CD4-positive, CD25-positive, alpha-beta regulatory T cell (primary cell): ENCODE measurements at regions not wholly inside any gene's neighbourhood (a gene's known extent, or its start where the extent isn't known, plus 50 kb on each side); places are given as distances from the start of the nearest gene placed in this dataset.
"Not testable (repeated sequence)": the region's sequence is repeated elsewhere in the genome, so short reads cannot be mapped to it uniquely, and the experiment has no call there.

Experiments
- ATAC-seq, 2 donors: fragments of 150-1000 bp; cut with Tn5 transposase; one replicate each; pipeline ENCODE4 v1.10.0; 2021; ENCODE audit warnings: low read depth in 2 of 2, moderate number of reproducible peaks in 2 of 2, moderate library complexity in 1 of 2
- DNase-seq, 3 donors: peaks; one replicate each; pipeline versions ENCODE4 v3.0.0 to v3.0.0-alpha.2; 2012 to 2022; ENCODE audit warnings: mixed read lengths in 1 of 3
- H3K27ac ChIP-seq: one replicate; pipeline ENCODE4 v1.7.0; 2013; ENCODE audit warnings: mild to moderate bottlenecking, low read length; ENCODE audit not compliant: insufficient read depth, poor library complexity, severe bottlenecking
- H3K27me3 ChIP-seq: one replicate; pipeline ENCODE4 v1.7.0; 2013; ENCODE audit warnings: low read length; ENCODE audit not compliant: control insufficient read depth, insufficient read depth
- H3K36me3 ChIP-seq: one replicate; pipeline ENCODE4 v1.7.0; 2013; ENCODE audit warnings: mild to moderate bottlenecking, low read length, moderate library complexity; ENCODE audit not compliant: control insufficient read depth, insufficient read depth
- H3K4me1 ChIP-seq: 2 replicates; pipeline ENCODE4 v1.7.0; 2013; ENCODE audit warnings: mild to moderate bottlenecking, low read length; ENCODE audit not compliant: insufficient read depth, control insufficient read depth, poor library complexity, severe bottlenecking
- H3K4me3 ChIP-seq: one replicate; pipeline ENCODE4 v1.7.0; 2013; ENCODE audit warnings: low read depth, mild to moderate bottlenecking, low read length, moderate library complexity
- H3K9me3 ChIP-seq, 2 experiments: 1 replicate in 1 of 2; 2 replicates in 1 of 2; pipeline ENCODE4 v1.7.0; 2013; ENCODE audit warnings: low read length in 2 of 2, mild to moderate bottlenecking in 1 of 2, moderate library complexity in 1 of 2; ENCODE audit not compliant: control insufficient read depth in 2 of 2
- H3K27ac Mint-ChIP-seq, 3 donors: one replicate each; pipeline ENCODE4 v1.8.0; 2020 to 2022; ENCODE audit warnings: mild to moderate bottlenecking in 3 of 3, mixed read lengths in 3 of 3, moderate library complexity in 2 of 3
- H3K27me3 Mint-ChIP-seq: one replicate; pipeline ENCODE4 v1.8.0; 2022; ENCODE audit warnings: mild to moderate bottlenecking, mixed read lengths
- H3K36me3 Mint-ChIP-seq: one replicate; pipeline ENCODE4 v1.8.0; 2020; ENCODE audit warnings: mixed read lengths
- H3K4me1 Mint-ChIP-seq, 4 donors: one replicate each; pipeline ENCODE4 v1.8.0; 2020 to 2022; ENCODE audit warnings: mixed read lengths in 4 of 4, mild to moderate bottlenecking in 1 of 4
- H3K4me3 Mint-ChIP-seq, 4 donors: one replicate each; pipeline ENCODE4 v1.8.0; 2020 to 2022; ENCODE audit warnings: mild to moderate bottlenecking in 4 of 4, mixed read lengths in 4 of 4, moderate library complexity in 3 of 4
- H3K9me3 Mint-ChIP-seq, 7 donors: one replicate each; pipeline ENCODE4 v1.8.0; 2020 to 2022; ENCODE audit warnings: mixed read lengths in 7 of 7, mild to moderate bottlenecking in 3 of 7, moderate library complexity in 2 of 7

GRCh38 chr11:122559734-122560382 is 95.7 kb upstream of the UBASH3B start:
- Mint-ChIP-seq H3K4me3 (no peak overlapping the region), H3K4me1 (peaks cover 0 to 3% (median 0%) of the 10 kb centered on the region in 4 donors), H3K27ac (no peak overlapping the region), H3K27me3 (peaks cover 22% of the 10 kb centered on the region), H3K36me3 (no peaks in the 10 kb centered on the region), H3K9me3 (peaks cover 0 to 2% (median 0%) of the 10 kb centered on the region in 7 donors)
- Histone ChIP-seq H3K9me3 (no peaks in the 10 kb centered on the region), H3K36me3 (no peaks in the 10 kb centered on the region), H3K27me3 (peaks cover 2% of the 10 kb centered on the region), H3K4me1 (no peaks in the 10 kb centered on the region), H3K27ac (no peak overlapping the region), H3K4me3 (no peak overlapping the region)
- DNase-seq: no peak
- ATAC-seq: no peak

- H3K9me3 ChIP-seq, H3K9me3 Mint-ChIP-seq, H3K36me3 Mint-ChIP-seq, H3K4me3 ChIP-seq, H3K36me3 ChIP-seq, H3K4me1 ChIP-seq, H3K27ac Mint-ChIP-seq, H3K27me3 ChIP-seq, H3K4me1 Mint-ChIP-seq, DNase-seq, H3K4me3 Mint-ChIP-seq, H3K27ac ChIP-seq, ATAC-seq: not testable (repeated sequence)
- peaks cover 20% of the 10 kb centered on the region for H3K27me3 Mint-ChIP-seq
Measured at GRCh38 chr11:122559218-122559617, 96.3 kb upstream of the UBASH3B start.

GRCh38 chr11:122557163-122557562 is 98.4 kb upstream of the UBASH3B start:
- not testable (repeated sequence) for H3K9me3 Mint-ChIP-seq, H3K4me1 Mint-ChIP-seq, DNase-seq, H3K36me3 Mint-ChIP-seq, H3K27ac Mint-ChIP-seq, H3K27me3 ChIP-seq, ATAC-seq, H3K4me1 ChIP-seq, H3K36me3 ChIP-seq, H3K27ac ChIP-seq, H3K4me3 ChIP-seq, H3K9me3 ChIP-seq
- H3K27me3 Mint-ChIP-seq: peaks cover 20% of the 10 kb centered on the region
- H3K4me3 Mint-ChIP-seq: peak overlapping the region in 2 of 4 donors; percentile 20 to 22

- Histone ChIP-seq H3K27me3 (peaks cover 2% of the 10 kb centered on the region), H3K36me3 (no peaks in the 10 kb centered on the region), H3K4me1 (no peaks in the 10 kb centered on the region), H3K4me3 (no peak overlapping the region), H3K9me3 (no peaks in the 10 kb centered on the region), H3K27ac (no peak overlapping the region)
- ATAC-seq (no peak), DNase-seq (no peak)
- Mint-ChIP-seq H3K4me3 (peak overlapping the region in 1 of 4 donors; percentile 36), H3K4me1 (peaks cover 0 to 3% (median 0%) of the 10 kb centered on the region in 4 donors), H3K9me3 (peaks cover 0 to 2% (median 0%) of the 10 kb centered on the region in 7 donors), H3K36me3 (no peaks in the 10 kb centered on the region), H3K27ac (no peak overlapping the region), H3K27me3 (peaks cover 20% of the 10 kb centered on the region)
Measured at GRCh38 chr11:122556605-122557004, 98.9 kb upstream of the UBASH3B start.

GRCh38 chr11:122538060-122538459 is 117.5 kb upstream of the UBASH3B start:
- H3K36me3 ChIP-seq: no peaks in the 10 kb centered on the region
- ATAC-seq: no peak
- peaks cover 5% of the 10 kb centered on the region for H3K27me3 Mint-ChIP-seq
- H3K9me3 Mint-ChIP-seq: peaks cover 0 to 36% (median 17%) of the 10 kb centered on the region in 7 donors
- no peaks in the 10 kb centered on the region for H3K4me1 ChIP-seq
- no peak overlapping the region for H3K4me3 Mint-ChIP-seq
- peaks cover 13 to 18% of the 10 kb centered on the region in 2 experiments for H3K9me3 ChIP-seq
- no peaks in the 10 kb centered on the region for H3K27me3 ChIP-seq
- H3K27ac ChIP-seq: no peak overlapping the region
- no peak overlapping the region for H3K4me3 ChIP-seq
- no peaks in the 10 kb centered on the region for H3K4me1 Mint-ChIP-seq
- no peak overlapping the region for H3K27ac Mint-ChIP-seq
- DNase-seq: no peak
- H3K36me3 Mint-ChIP-seq: no peaks in the 10 kb centered on the region

- peaks cover 0 to 4% (median 0%) of the 10 kb centered on the region in 4 donors for H3K4me1 Mint-ChIP-seq
- H3K27ac Mint-ChIP-seq: no peak overlapping the region
- H3K27me3 Mint-ChIP-seq: peaks cover 33% of the 10 kb centered on the region
- no peak overlapping the region for H3K4me3 ChIP-seq
- no peak overlapping the region for H3K4me3 Mint-ChIP-seq
- H3K9me3 Mint-ChIP-seq: peaks cover 0 to 2% (median 0%) of the 10 kb centered on the region in 7 donors
- H3K27ac ChIP-seq: no peak overlapping the region
- H3K4me1 ChIP-seq: no peaks in the 10 kb centered on the region
- peaks cover 3% of the 10 kb centered on the region for H3K27me3 ChIP-seq
- no peak for ATAC-seq
- no peaks in the 10 kb centered on the region for H3K9me3 ChIP-seq
- DNase-seq: no peak
- no peaks in the 10 kb centered on the region for H3K36me3 Mint-ChIP-seq
- no peaks in the 10 kb centered on the region for H3K36me3 ChIP-seq
Measured at GRCh38 chr11:122524898-122525297, 130.6 kb upstream of the UBASH3B start.

GRCh38 chr11:122523846-122524805 is 131.4 kb upstream of the UBASH3B start:
- Histone ChIP-seq H3K4me1 (no peaks in the 10 kb centered on the region), H3K36me3 (no peaks in the 10 kb centered on the region), H3K9me3 (no peaks in the 10 kb centered on the region), H3K27me3 (peaks cover 3% of the 10 kb centered on the region), H3K4me3 (no peak overlapping the region), H3K27ac (no peak overlapping the region)
- peaks cover 0 to 4% (median 0%) of the 10 kb centered on the region in 4 donors for H3K4me1 Mint-ChIP-seq
- no peak overlapping the region for H3K4me3 Mint-ChIP-seq
- ATAC-seq (no peak), DNase-seq (no peak)
- H3K27ac Mint-ChIP-seq: no peak overlapping the region
- peaks cover 0 to 2% (median 0%) of the 10 kb centered on the region in 7 donors for H3K9me3 Mint-ChIP-seq
- H3K36me3 Mint-ChIP-seq: no peaks in the 10 kb centered on the region
- peaks cover 33% of the 10 kb centered on the region for H3K27me3 Mint-ChIP-seq
